GM18951 (cell line): ENCODE measurements at regions not wholly inside any gene's neighbourhood (a gene's known extent, or its start where the extent isn't known, plus 50 kb on each side); places are given as distances from the start of the nearest gene placed in this dataset.
"Not testable (repeated sequence)": the region's sequence is repeated elsewhere in the genome, so short reads cannot be mapped to it uniquely, and the experiment has no call there.

Experiments
- in situ Hi-C: fragments of 300-500 bp; cut with MboI; formaldehyde crosslinking; loops from one replicate; pipeline ENCODE4 v1.12.0; 2022; ENCODE audit warnings: low sequenced_read_pairs, mixed read lengths, inconsistent platforms; ENCODE audit not compliant: unreplicated experiment

GRCh38 chr5:34096033-34096432, 53.0 kb upstream of the C1QTNF3 start:
- in situ Hi-C loops: not testable (repeated sequence)

GRCh38 chr5:34099891-34100290, 56.9 kb upstream of the C1QTNF3 start:
- in situ Hi-C loops: not testable (repeated sequence)

- in situ Hi-C loops: not testable (repeated sequence)
These were observed 58.6 kb upstream of the C1QTNF3 start for GRCh38 chr5:34101567-34101966.

- in situ Hi-C loops: not testable (repeated sequence)
These were observed 65.9 kb upstream of the C1QTNF3 start for GRCh38 chr5:34108897-34109296.

GRCh38 chr5:34124280-34124679, 81.3 kb upstream of the C1QTNF3 start:
- in situ Hi-C loops: not testable (repeated sequence)

- in situ Hi-C loops: not testable (repeated sequence)
These were observed 82.3 kb upstream of the C1QTNF3 start for GRCh38 chr5:34125354-34125753.

- in situ Hi-C loops: not testable (repeated sequence)
These were observed 83.7 kb upstream of the C1QTNF3 start for GRCh38 chr5:34126741-34127140.

GRCh38 chr5:34127818-34128217, 84.8 kb upstream of the C1QTNF3 start:
- in situ Hi-C loops: not testable (repeated sequence)

GRCh38 chr5:34128890-34129289, 85.9 kb upstream of the C1QTNF3 start:
- in situ Hi-C loops: not testable (repeated sequence)

GRCh38 chr5:34154988-34155387, 112.0 kb upstream of the C1QTNF3 start:
- in situ Hi-C loops: not testable (repeated sequence)

GRCh38 chr5:34156703-34157414, 113.8 kb upstream of the C1QTNF3 start:
- in situ Hi-C loops: not testable (repeated sequence)

GRCh38 chr5:34160904-34161303, 117.9 kb upstream of the C1QTNF3 start:
- in situ Hi-C loops: not testable (repeated sequence)

GRCh38 chr5:34171398-34171797, 128.4 kb upstream of the C1QTNF3 start:
- in situ Hi-C loops: not testable (repeated sequence)

- in situ Hi-C loops: not testable (repeated sequence)
These were observed 136.6 kb upstream of the C1QTNF3 start for GRCh38 chr5:34179453-34180190.

- in situ Hi-C loops: not testable (repeated sequence)
These were observed 137.2 kb upstream of the C1QTNF3 start for GRCh38 chr5:34180225-34180624.

- in situ Hi-C loops: not testable (repeated sequence)
These were observed 138.1 kb upstream of the C1QTNF3 start for GRCh38 chr5:34180940-34181614.

- in situ Hi-C loops: not testable (repeated sequence)
These were observed 142.0 kb upstream of the C1QTNF3 start for GRCh38 chr5:34185005-34185404.

- in situ Hi-C loops: not testable (repeated sequence)
These were observed 142.6 kb upstream of the C1QTNF3 start for GRCh38 chr5:34185572-34185971.

GRCh38 chr5:34186108-34186507, 143.1 kb upstream of the C1QTNF3 start:
- in situ Hi-C loops: not testable (repeated sequence)

- in situ Hi-C loops: not testable (repeated sequence)
These were observed 143.9 kb upstream of the C1QTNF3 start for GRCh38 chr5:34186865-34187264.

- in situ Hi-C loops: not testable (repeated sequence)
These were observed 144.4 kb upstream of the C1QTNF3 start for GRCh38 chr5:34187441-34187840.
